WTC11 (cell line): ENCODE measurements at regions not wholly inside any gene's neighbourhood (a gene's known extent, or its start where the extent isn't known, plus 50 kb on each side); places are given as distances from the start of the nearest gene placed in this dataset.

ENCODE experiments used
- CTCF ChIP-seq: fragments of 200-600 bp; IDR thresholded peaks from 2 replicates; pipeline ENCODE4 v1.8.0; 2022; ENCODE audit warnings: antibody characterized with exemption
- ZNF138 ChIP-seq: sonication (generic); formaldehyde crosslinking; conservative IDR thresholded peaks from 2 replicates; pipeline ENCODE4 v1.8.1; 2022; ENCODE audit warnings: mild to moderate bottlenecking, moderate library complexity, missing genetic modification reagents
- TF ChIP-seq, protein P1 (sequence below): sonication (generic); formaldehyde crosslinking; IDR thresholded peaks from 2 replicates; pipeline ENCODE4 v1.8.1; 2023; ENCODE audit warnings: mild to moderate bottlenecking, missing genetic modification reagents, moderate library complexity

- TF ChIP-seq, protein P1, sequence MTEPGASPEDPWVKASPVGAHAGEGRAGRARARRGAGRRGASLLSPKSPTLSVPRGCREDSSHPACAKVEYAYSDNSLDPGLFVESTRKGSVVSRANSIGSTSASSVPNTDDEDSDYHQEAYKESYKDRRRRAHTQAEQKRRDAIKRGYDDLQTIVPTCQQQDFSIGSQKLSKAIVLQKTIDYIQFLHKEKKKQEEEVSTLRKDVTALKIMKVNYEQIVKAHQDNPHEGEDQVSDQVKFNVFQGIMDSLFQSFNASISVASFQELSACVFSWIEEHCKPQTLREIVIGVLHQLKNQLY (CRISPR knock-in tag): no peak
- no peak for TF ChIP-seq ZNF138 (CRISPR knock-in tag)
- no peak for TF ChIP-seq CTCF
Observed at GRCh38 chr5:60510663-60511062, 189.3 kb downstream of the DEPDC1B start.
